22Rv1 (cell line): ENCODE measurements at regions not wholly inside any gene's neighbourhood (a gene's known extent, or its start where the extent isn't known, plus 50 kb on each side); places are given as distances from the start of the nearest gene placed in this dataset.

Source experiments
- CTCF ChIP-seq: fragments of 450-650 bp; IDR thresholded peaks from 2 replicates; pipeline ENCODE4 v1.5.1; 2017; ENCODE audit warnings: mild to moderate bottlenecking
- ZFX ChIP-seq: fragments of 450-650 bp; IDR thresholded peaks from 2 replicates; pipeline ENCODE4 v1.6.1; 2017; ENCODE audit warnings: antibody characterized with exemption, borderline replicate concordance

- TF ChIP-seq CTCF (no peak), ZFX (no peak)
Measured at GRCh38 chr16:82386761-82387160, 216.7 kb upstream of the MPHOSPH6 start.
